ENCODE measurements at regions not wholly inside any gene's neighbourhood (a gene's known extent, or its start where the extent isn't known, plus 50 kb on each side); places are given as distances from the start of the nearest gene placed in this dataset.

DNA sequence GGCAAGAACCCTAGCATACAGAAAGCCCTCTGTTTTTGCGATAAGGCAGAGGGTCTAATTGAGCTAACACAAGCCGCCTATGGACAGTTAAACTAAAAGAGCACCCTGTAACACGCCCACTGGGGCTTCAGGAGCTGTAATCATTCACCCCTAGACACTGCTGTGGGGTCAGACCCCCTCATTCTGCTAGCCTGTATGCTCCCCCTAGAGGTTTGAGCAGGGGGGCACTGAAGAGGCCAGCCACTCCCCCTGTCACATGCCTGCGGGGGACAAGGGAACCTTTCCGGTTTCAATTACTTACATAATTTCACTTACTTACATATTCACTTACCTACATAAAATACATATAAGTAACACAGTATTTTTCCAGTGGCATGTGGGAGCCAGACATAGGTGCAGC, 469.5 kb upstream of the FAM241A start:
- no peak for DNase-seq
- no peaks in the 10 kb centered on the region for H3K27me3 ChIP-seq (replicated peaks)
- H3K36me3 ChIP-seq (replicated peaks), result no peaks in the 10 kb centered on the region
- H3K4me3 ChIP-seq (ENCODE audit: low read depth, low read length), result no peak overlapping the region
- TF ChIP-seq, protein P1, sequence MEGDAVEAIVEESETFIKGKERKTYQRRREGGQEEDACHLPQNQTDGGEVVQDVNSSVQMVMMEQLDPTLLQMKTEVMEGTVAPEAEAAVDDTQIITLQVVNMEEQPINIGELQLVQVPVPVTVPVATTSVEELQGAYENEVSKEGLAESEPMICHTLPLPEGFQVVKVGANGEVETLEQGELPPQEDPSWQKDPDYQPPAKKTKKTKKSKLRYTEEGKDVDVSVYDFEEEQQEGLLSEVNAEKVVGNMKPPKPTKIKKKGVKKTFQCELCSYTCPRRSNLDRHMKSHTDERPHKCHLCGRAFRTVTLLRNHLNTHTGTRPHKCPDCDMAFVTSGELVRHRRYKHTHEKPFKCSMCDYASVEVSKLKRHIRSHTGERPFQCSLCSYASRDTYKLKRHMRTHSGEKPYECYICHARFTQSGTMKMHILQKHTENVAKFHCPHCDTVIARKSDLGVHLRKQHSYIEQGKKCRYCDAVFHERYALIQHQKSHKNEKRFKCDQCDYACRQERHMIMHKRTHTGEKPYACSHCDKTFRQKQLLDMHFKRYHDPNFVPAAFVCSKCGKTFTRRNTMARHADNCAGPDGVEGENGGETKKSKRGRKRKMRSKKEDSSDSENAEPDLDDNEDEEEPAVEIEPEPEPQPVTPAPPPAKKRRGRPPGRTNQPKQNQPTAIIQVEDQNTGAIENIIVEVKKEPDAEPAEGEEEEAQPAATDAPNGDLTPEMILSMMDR (IDR thresholded peaks at IDR 0.05; ENCODE audit: low read depth, low read length, missing control alignments), result no peak
- in situ Hi-C loops (cut with HindIII; ENCODE audit: low pct_ligation_motif_present, low sequenced_read_pairs), result no loop called here
- H3K27ac ChIP-seq, result no peak overlapping the region

DNA sequence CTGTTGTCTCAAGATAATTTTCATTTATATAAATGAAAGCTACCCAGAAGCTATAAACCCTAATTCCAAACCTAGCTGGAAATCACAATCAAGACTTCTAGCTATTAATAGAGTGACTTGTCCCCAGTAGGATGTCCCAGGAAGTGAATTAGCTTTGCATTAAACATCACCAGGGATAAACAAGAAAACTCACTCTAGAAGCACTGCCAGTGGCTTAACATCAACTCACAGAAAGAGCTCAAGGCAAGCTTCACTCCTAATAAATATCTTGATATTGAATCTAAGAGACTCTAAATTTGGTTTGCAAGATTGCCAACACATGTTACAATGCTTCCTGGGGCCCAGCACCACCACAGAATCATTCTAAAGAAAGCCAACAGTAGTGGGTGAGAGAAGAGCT, 468.7 kb upstream of the FAM241A start:
- Histone ChIP-seq H3K27ac (no peak overlapping the region), H3K4me3 (ENCODE audit: low read depth, low read length) (no peak overlapping the region), H3K36me3 (replicated peaks) (no peaks in the 10 kb centered on the region), H3K27me3 (replicated peaks) (no peaks in the 10 kb centered on the region)
- DNase-seq, result no peak
- in situ Hi-C loops (cut with HindIII; ENCODE audit: low pct_ligation_motif_present, low sequenced_read_pairs), result no loop called here
- TF ChIP-seq, protein P1 (IDR thresholded peaks at IDR 0.05; ENCODE audit: low read depth, low read length, missing control alignments), result no peak

DNA sequence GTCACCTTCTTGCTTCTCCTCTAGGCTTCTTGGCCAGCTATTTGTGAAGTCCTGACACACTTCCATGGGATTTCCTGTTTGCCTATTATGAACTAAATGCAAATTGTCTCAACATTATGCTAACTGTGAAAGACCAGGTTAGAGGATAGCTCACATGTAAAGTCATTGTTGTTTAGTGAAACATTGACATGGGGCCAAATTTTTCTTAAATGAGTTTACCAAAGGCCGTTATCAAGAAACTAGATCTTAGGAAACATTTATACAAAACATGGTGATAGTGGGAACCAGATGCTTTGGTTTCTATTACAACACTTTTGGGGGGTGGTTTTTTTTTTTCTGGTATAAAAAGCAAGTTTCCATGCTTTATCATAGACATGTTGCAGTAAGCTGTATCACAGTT, 466.8 kb upstream of the FAM241A start:
- in situ Hi-C loops (cut with HindIII; ENCODE audit: low pct_ligation_motif_present, low sequenced_read_pairs), result no loop called here
- TF ChIP-seq, protein P1 (IDR thresholded peaks at IDR 0.05; ENCODE audit: low read depth, low read length, missing control alignments), result no peak
- no peak overlapping the region for H3K4me3 ChIP-seq (ENCODE audit: low read depth, low read length)
- no peaks in the 10 kb centered on the region for H3K36me3 ChIP-seq (replicated peaks)
- no peak overlapping the region for H3K27ac ChIP-seq
- H3K27me3 ChIP-seq (replicated peaks), result no peaks in the 10 kb centered on the region
- no peak for DNase-seq

DNA sequence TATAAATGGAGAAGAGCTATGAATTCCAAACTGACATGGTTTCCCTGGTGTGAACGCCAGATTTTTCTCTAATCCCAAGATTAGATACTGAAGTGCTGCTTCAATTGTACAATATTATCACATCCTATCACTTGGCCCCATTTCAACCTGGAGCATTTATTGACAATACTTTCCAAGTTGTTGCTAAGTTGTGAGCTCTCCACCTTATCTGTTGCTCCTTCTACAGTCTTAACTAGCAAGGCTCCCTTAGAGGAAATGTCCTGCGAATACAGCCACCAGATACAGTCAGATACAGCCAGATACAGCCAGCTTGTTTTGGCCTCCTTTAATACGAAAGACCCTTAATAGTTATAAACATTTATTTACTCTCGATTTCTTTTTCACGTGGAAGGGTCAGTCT, 466.3 kb upstream of the FAM241A start:
- Histone ChIP-seq H3K4me3 (ENCODE audit: low read depth, low read length) (no peak overlapping the region), H3K27me3 (replicated peaks) (no peaks in the 10 kb centered on the region), H3K36me3 (replicated peaks) (no peaks in the 10 kb centered on the region), H3K27ac (no peak overlapping the region)
- in situ Hi-C loops (cut with HindIII; ENCODE audit: low pct_ligation_motif_present, low sequenced_read_pairs), result no loop called here
- no peak for DNase-seq
- TF ChIP-seq, protein P1 (IDR thresholded peaks at IDR 0.05; ENCODE audit: low read depth, low read length, missing control alignments), result no peak

DNA sequence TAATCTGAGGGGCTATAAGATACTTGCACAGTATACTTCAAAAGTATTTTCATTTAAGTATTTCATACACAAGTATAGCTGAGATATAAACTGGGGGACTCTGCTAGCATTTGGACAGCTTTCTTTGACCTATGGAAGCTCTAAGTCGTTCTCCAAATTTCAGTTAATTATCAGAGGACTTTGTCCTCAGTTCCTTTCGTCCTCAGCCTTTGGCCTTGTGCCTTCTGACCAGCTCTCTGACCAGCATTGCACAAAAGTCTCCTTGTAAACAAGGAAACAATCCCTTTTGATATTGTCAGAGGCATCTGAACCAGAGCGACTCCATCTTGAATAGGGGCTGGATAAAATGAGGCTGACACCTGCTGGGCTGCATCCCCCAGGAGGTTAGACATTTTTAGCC, 464.0 kb upstream of the FAM241A start:
- Histone ChIP-seq H3K27ac (no peak overlapping the region), H3K27me3 (replicated peaks) (no peaks in the 10 kb centered on the region), H3K36me3 (replicated peaks) (no peaks in the 10 kb centered on the region), H3K4me3 (ENCODE audit: low read depth, low read length) (no peak overlapping the region)
- DNase-seq, result no peak
- in situ Hi-C loops (cut with HindIII; ENCODE audit: low pct_ligation_motif_present, low sequenced_read_pairs), result no loop called here
- TF ChIP-seq, protein P1 (IDR thresholded peaks at IDR 0.05; ENCODE audit: low read depth, low read length, missing control alignments), result no peak

DNA sequence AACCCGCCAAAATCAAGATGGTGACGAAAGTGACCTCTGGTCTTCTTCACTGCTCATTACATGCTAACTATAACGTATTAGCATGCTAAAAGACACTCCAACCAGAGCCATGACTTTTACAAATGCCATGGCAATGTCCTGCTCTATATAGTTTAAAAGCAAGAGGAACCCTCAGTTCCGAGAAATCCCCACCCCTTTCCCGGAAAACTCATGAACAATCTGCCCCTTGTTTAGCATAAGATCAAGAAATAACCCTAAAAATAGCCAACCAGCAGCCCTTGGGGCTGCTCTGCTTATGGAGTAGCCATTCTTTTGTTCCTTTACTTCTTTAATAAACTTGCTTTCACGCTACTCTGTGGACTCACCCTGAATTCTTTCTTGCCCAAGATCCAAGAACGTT, 463.5 kb upstream of the FAM241A start:
- in situ Hi-C loops (cut with HindIII; ENCODE audit: low pct_ligation_motif_present, low sequenced_read_pairs), result no loop called here
- no peaks in the 10 kb centered on the region for H3K27me3 ChIP-seq (replicated peaks)
- TF ChIP-seq, protein P1 (IDR thresholded peaks at IDR 0.05; ENCODE audit: low read depth, low read length, missing control alignments), result no peak
- no peaks in the 10 kb centered on the region for H3K36me3 ChIP-seq (replicated peaks)
- no peak for DNase-seq
- H3K4me3 ChIP-seq (ENCODE audit: low read depth, low read length), result no peak overlapping the region
- no peak overlapping the region for H3K27ac ChIP-seq

All from brain microvascular endothelial cell (primary cell).